H9 (cell line): ENCODE measurements at regions not wholly inside any gene's neighbourhood (a gene's known extent, or its start where the extent isn't known, plus 50 kb on each side); places are given as distances from the start of the nearest gene placed in this dataset.
A peak's percentile ranks its signal among the peaks of the same experiment; 100 is the strongest.

Experiments
- DNase-seq: peaks from one replicate; pipeline ENCODE4 v3.0.0-alpha.2; 2017
- H2AFZ ChIP-seq: one replicate; pipeline ENCODE4 v1.6.1; 2013; ENCODE audit warnings: mild to moderate bottlenecking, low read length, control low read depth, moderate library complexity
- H2AK5ac ChIP-seq: 2 replicates; pipeline ENCODE4 v1.6.1; 2013; ENCODE audit warnings: low read length, control low read depth, mixed read lengths; ENCODE audit not compliant: insufficient read length
- H2BK120ac ChIP-seq: one replicate; pipeline ENCODE4 v1.6.1; 2013; ENCODE audit warnings: low read depth, mild to moderate bottlenecking, low read length, control low read depth, inconsistent platforms; ENCODE audit not compliant: poor library complexity, severe bottlenecking
- H2BK12ac ChIP-seq: 2 replicates; pipeline ENCODE4 v1.6.1; 2013; ENCODE audit warnings: low read length, control low read depth, mixed read lengths, low read depth; ENCODE audit not compliant: insufficient read length
- H2BK15ac ChIP-seq: 2 replicates; pipeline ENCODE4 v1.6.1; 2013; ENCODE audit warnings: low read depth, low read length, control low read depth
- H2BK20ac ChIP-seq: one replicate; pipeline ENCODE4 v1.6.1; 2013; ENCODE audit warnings: low read depth, mild to moderate bottlenecking, low read length, control low read depth, inconsistent platforms; ENCODE audit not compliant: poor library complexity, severe bottlenecking
- H2BK5ac ChIP-seq: 2 replicates; pipeline ENCODE4 v1.6.1; 2013; ENCODE audit warnings: low read length, control low read depth, mixed read lengths; ENCODE audit not compliant: insufficient read length
- H3K14ac ChIP-seq: 2 replicates; pipeline ENCODE4 v1.6.1; 2013; ENCODE audit warnings: low read length, control low read depth; ENCODE audit not compliant: insufficient read depth
- H3K18ac ChIP-seq: 2 replicates; pipeline ENCODE4 v1.6.1; 2013; ENCODE audit warnings: low read depth, mild to moderate bottlenecking, mixed read lengths, low read length, control low read depth; ENCODE audit not compliant: insufficient read length
- H3K23ac ChIP-seq: 2 replicates; pipeline ENCODE4 v1.6.1; 2013; ENCODE audit warnings: low read length, control low read depth, mixed read lengths, low read depth; ENCODE audit not compliant: insufficient read length
- H3K23me2 ChIP-seq: 2 replicates; pipeline ENCODE4 v1.6.1; 2013; ENCODE audit warnings: low read depth, mild to moderate bottlenecking, mixed read lengths, low read length, control low read depth; ENCODE audit not compliant: insufficient read length, poor library complexity, severe bottlenecking
- H3K27ac ChIP-seq: 2 replicates; pipeline ENCODE4 v1.5.1; 2013; ENCODE audit warnings: low read length, control low read depth, mixed read lengths, low read depth; ENCODE audit not compliant: insufficient read length
- H3K27me3 ChIP-seq: 2 replicates; pipeline ENCODE4 v1.6.1; 2013; ENCODE audit warnings: low read length, control low read depth, inconsistent platforms; ENCODE audit not compliant: insufficient read depth
- H3K4ac ChIP-seq: 2 replicates; pipeline ENCODE4 v1.6.1; 2013; ENCODE audit warnings: low read depth, mild to moderate bottlenecking, control low read depth, inconsistent platforms, low read length, moderate library complexity
- H3K4me1 ChIP-seq: 2 replicates; pipeline ENCODE4 v1.6.1; 2013; ENCODE audit warnings: low read length, control low read depth, inconsistent platforms; ENCODE audit not compliant: insufficient read depth
- H3K4me2 ChIP-seq: 2 replicates; pipeline ENCODE4 v1.6.1; 2013; ENCODE audit warnings: low read length, control low read depth, mixed read lengths; ENCODE audit not compliant: insufficient read length, insufficient read depth
- H3K56ac ChIP-seq: 2 replicates; pipeline ENCODE4 v1.6.1; 2013; ENCODE audit warnings: low read depth, mild to moderate bottlenecking, mixed read lengths, low read length, control low read depth; ENCODE audit not compliant: insufficient read length
- H3K79me1 ChIP-seq: 2 replicates; pipeline ENCODE4 v1.6.1; 2013; ENCODE audit warnings: low read depth, mild to moderate bottlenecking, moderate library complexity, low read length, control low read depth, inconsistent platforms; ENCODE audit not compliant: insufficient read depth, poor library complexity, severe bottlenecking
- H3K79me2 ChIP-seq: 2 replicates; pipeline ENCODE4 v1.6.1; 2013; ENCODE audit warnings: low read length, control low read depth, inconsistent platforms; ENCODE audit not compliant: insufficient read depth
- H3K9ac ChIP-seq: 2 replicates; pipeline ENCODE4 v1.6.1; 2013; ENCODE audit warnings: low read length, control low read depth, mixed read lengths; ENCODE audit not compliant: insufficient read length; ENCODE audit errors: extremely low read depth
- H3K9me3 ChIP-seq: one replicate; pipeline ENCODE4 v1.6.1; 2013; ENCODE audit warnings: low read depth, low read length, inconsistent platforms; ENCODE audit not compliant: control insufficient read depth
- H3T11ph ChIP-seq: one replicate; pipeline ENCODE4 v1.6.1; 2013; ENCODE audit warnings: mild to moderate bottlenecking, low read length, control low read depth, inconsistent platforms
- H4K20me1 ChIP-seq: one replicate; pipeline ENCODE4 v1.6.1; 2013; ENCODE audit not compliant: control insufficient read depth, insufficient read length, insufficient read depth
- H4K5ac ChIP-seq: 2 replicates; pipeline ENCODE4 v1.6.1; 2013; ENCODE audit warnings: low read depth, mild to moderate bottlenecking, mixed read lengths, low read length, control low read depth; ENCODE audit not compliant: insufficient read length
- H4K8ac ChIP-seq: replicated peaks from 2 replicates; pipeline ENCODE4 v1.6.1; 2013; ENCODE audit warnings: low read length, control low read depth, mixed read lengths, low read depth; ENCODE audit not compliant: insufficient read length
- H4K91ac ChIP-seq: 2 replicates; pipeline ENCODE4 v1.6.1; 2013; ENCODE audit warnings: low read depth, mild to moderate bottlenecking, moderate library complexity, mixed read lengths, low read length, control low read depth; ENCODE audit not compliant: insufficient read length
- H3K27ac Mint-ChIP-seq, 3 experiments: 2 replicates in 2 of 3; 3 replicates in 1 of 3; pipeline ENCODE4 v1.8.0; 2020 to 2021; ENCODE audit warnings: mixed read lengths in 3 of 3, mild to moderate bottlenecking in 1 of 3, moderate library complexity in 1 of 3
- H3K27me3 Mint-ChIP-seq: 2 replicates; pipeline ENCODE4 v1.8.0; 2021; ENCODE audit warnings: low read depth, mild to moderate bottlenecking, moderate library complexity, mixed read lengths
- H3K36me3 Mint-ChIP-seq, 3 experiments: 2 replicates in 2 of 3; 3 replicates in 1 of 3; pipeline ENCODE4 v1.8.0; 2020 to 2021; ENCODE audit warnings: low read depth in 3 of 3, mixed read lengths in 3 of 3; ENCODE audit not compliant: insufficient read depth in 1 of 3
- H3K4me1 Mint-ChIP-seq, 2 experiments: 2 replicates each; pipeline ENCODE4 v1.8.0; 2020; ENCODE audit warnings: mixed read lengths in 2 of 2
- H3K4me3 Mint-ChIP-seq, 2 experiments: 2 replicates in 1 of 2; 3 replicates in 1 of 2; pipeline ENCODE4 v1.8.0; 2020 to 2021; ENCODE audit warnings: mild to moderate bottlenecking in 2 of 2, mixed read lengths in 2 of 2, moderate library complexity in 1 of 2
- H3K9me3 Mint-ChIP-seq, 2 experiments: 2 replicates in 1 of 2; 3 replicates in 1 of 2; pipeline ENCODE4 v1.8.0; 2020; ENCODE audit warnings: mild to moderate bottlenecking in 2 of 2, mixed read lengths in 2 of 2, moderate library complexity in 1 of 2
- CTCF ChIP-seq: fragments of 200-600 bp; sonication (generic); conservative IDR thresholded peaks from 3 replicates; pipeline ENCODE4 v1.8.0; 2021; ENCODE audit warnings: antibody characterized with exemption, mild to moderate bottlenecking
- WGBS: extraction: QIAGEN DNeasy Blood & Tissue Kit; methylation state at CpG from one replicate; pipeline ENCODE4 v1.1.7; 2013; ENCODE audit warnings: missing lambda C conversion rate, low lambda C conversion rate, mixed read lengths; ENCODE audit not compliant: insufficient read length; ENCODE audit errors: extremely low coverage; 5-methylcytosine and 5-hydroxymethylcytosine counted together

- no peaks in the 10 kb centered on the region for H3K79me2 ChIP-seq
- TF ChIP-seq CTCF = no peak
- no peak overlapping the region for H4K91ac ChIP-seq
- no peak overlapping the region for H2BK5ac ChIP-seq
- H3K27me3 Mint-ChIP-seq = peaks cover 10% of the 10 kb centered on the region
- no peak overlapping the region for H3K18ac ChIP-seq
- no peak overlapping the region for H2BK20ac ChIP-seq
- no peak overlapping the region for H2BK12ac ChIP-seq
- H3K4me1 Mint-ChIP-seq = no peaks in the 10 kb centered on the region
- H3K4ac ChIP-seq = no peak overlapping the region
- H3K27ac Mint-ChIP-seq = no peak overlapping the region
- H3K9ac ChIP-seq = no peak overlapping the region
- H3K27me3 ChIP-seq = no peaks in the 10 kb centered on the region
- H3K27ac ChIP-seq = no peak overlapping the region
- peaks cover 0 to 3% (median 0%) of the 10 kb centered on the region in 3 experiments; a peak in 2 of 7 replicates for H3K36me3 Mint-ChIP-seq
- H4K8ac ChIP-seq = no peak overlapping the region
- no peaks in the 10 kb centered on the region for H3K4me1 ChIP-seq
- H3T11ph ChIP-seq = no peak overlapping the region
- H2AK5ac ChIP-seq = no peak overlapping the region
- no peak overlapping the region for H2BK120ac ChIP-seq
- no peak overlapping the region for H4K5ac ChIP-seq
- H2AFZ ChIP-seq = no peak overlapping the region
- DNase-seq = peak; percentile 20
- no peak overlapping the region for H3K56ac ChIP-seq
- H2BK15ac ChIP-seq = no peak overlapping the region
- H3K4me3 Mint-ChIP-seq = no peak overlapping the region
- H3K14ac ChIP-seq = no peak overlapping the region
- H3K9me3 ChIP-seq = no peaks in the 10 kb centered on the region
- H3K4me2 ChIP-seq = no peak overlapping the region
- WGBS = no CpG with 5 or more reads among the region's 18 CpGs
- no peaks in the 10 kb centered on the region for H3K79me1 ChIP-seq
- peaks cover 4 to 5% of the 10 kb centered on the region in 2 experiments for H3K9me3 Mint-ChIP-seq
- H3K23me2 ChIP-seq = no peaks in the 10 kb centered on the region
- no peaks in the 10 kb centered on the region for H4K20me1 ChIP-seq
- H3K23ac ChIP-seq = no peak overlapping the region
Measured at GRCh38 chr22:49685686-49686085, 142.0 kb downstream of the BRD1 start.
